NCI-H345 treated with DMSO at 0.1 percent for 48 hours (cell line): ENCODE measurements at regions not wholly inside any gene's neighbourhood (a gene's known extent, or its start where the extent isn't known, plus 50 kb on each side); places are given as distances from the start of the nearest gene placed in this dataset.

Experiments used
- DNase-seq: peaks from one replicate; lab custom pipeline; 2025; ENCODE audit not compliant: unreplicated experiment; lab: John Stamatoyannopoulos, UW

DNA sequence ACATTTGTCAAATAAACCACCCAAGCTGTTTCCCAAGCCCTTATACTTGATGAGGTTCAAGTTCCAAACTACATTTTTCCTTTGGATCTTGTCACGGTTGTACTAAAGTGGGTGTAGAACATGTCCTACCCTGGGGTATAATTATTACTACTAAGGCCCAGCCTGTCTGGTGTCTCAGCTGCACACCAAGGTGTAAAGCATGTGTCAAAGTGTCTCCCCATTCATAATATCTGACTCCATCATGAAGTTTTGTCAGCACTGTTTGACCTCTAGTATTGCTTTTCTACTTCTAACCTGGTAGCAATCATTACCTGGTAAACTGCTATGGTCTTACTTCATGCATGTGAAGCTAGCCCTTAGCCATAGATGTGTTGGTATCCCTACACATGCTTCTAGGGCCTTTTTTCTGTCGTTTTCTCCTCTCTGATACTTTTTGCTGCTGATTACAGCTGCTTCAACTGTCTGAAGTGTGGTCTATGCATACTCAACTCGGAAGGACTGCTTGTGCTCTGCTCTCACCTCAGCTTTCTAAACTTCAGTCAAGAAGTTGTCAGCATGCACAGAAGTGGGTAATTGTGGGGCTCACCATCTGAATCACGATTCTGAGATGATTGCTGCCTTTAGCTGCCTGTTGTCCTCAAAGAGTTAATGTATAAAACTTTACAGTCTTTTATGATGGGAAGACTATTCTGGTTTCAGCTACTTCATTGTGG is 445.7 kb upstream of the TRIB2 start:
- no peak for DNase-seq

DNA sequence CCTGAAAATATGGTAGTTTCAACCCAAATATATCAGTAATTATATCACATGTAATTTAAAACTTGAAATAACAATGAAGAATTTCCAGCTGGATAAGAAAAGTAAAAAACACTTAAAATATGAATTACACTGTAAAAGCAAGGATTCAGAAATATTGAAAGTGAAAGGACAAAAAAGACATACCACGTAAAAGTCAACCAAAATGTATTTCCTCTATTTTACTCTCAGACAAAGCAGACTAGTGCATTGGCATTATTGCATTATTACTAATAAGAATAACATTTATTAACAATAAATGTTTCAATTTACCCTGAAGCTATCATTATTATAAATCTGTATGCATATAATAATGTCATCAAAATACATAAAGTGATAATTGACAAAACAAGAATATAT is 445.1 kb upstream of the TRIB2 start:
- DNase-seq: no peak

GRCh38 chr2:12273111-12273510 is 443.6 kb upstream of the TRIB2 start:
- DNase-seq: no peak

GRCh38 chr2:12274591-12274990 is 442.1 kb upstream of the TRIB2 start:
- DNase-seq: no peak

DNA sequence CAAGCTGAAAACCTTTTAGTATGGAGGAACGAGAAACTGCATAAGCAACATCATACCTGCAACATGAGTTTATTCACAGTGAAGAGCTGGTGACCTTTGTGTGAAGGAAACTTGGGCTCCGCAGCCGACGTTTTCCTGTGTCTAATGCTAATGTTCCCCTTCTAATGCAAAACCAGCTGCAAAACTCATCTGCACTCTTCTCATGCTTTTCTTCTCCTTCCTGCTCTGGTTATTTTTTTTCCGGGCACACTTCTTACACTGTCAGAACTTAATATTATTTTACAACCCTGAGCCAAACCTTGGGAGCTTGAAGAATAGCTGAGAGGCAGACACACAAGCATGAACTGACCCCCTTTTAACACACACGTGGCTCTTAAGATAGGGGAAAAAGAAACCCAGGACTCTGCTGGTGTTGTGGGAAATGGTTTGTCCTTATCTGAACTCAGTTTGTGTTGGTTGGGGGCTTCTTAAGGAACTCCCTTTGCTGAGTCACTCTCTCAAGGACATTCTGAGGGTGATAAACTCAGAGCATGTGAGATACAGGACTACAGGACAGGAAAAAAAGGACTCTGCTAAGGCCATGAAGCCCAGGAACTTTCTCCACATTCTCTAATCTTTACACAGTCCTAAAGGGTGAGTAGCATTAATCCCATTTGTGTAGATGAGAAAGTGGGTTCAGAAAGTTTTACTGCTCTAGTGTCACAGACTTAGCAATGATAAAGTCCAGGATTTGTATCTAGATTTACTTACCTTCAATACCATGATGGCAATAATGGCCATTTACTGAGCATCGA is 439.3 kb upstream of the TRIB2 start:
- no peak for DNase-seq

DNA sequence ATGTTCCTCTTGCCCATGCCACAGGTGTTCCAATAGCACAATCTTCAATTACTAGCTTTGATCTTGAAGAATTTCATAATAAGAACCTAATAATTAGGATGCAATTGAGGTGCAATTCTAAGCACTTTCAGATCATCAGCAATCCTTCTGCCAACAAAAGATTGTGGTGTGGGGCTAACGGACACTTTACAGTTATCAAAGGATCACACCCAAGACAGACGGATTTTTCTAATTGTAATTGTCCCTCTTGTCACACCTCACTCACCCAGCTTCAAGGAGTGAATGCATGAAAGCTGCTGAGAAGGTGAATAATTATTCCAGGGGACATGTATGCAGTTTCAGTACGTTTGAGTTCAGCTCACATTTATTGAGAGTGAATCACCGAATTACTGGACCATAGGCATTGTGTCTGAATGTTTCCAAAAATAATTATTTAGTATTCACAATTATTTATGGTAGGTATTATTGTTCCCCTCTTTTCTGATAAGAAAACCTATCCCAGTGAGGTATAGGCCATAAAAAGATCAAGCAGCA is 438.5 kb upstream of the TRIB2 start:
- DNase-seq: no peak

GRCh38 chr2:12282780-12283695 is 433.7 kb upstream of the TRIB2 start:
- no peak for DNase-seq

DNA sequence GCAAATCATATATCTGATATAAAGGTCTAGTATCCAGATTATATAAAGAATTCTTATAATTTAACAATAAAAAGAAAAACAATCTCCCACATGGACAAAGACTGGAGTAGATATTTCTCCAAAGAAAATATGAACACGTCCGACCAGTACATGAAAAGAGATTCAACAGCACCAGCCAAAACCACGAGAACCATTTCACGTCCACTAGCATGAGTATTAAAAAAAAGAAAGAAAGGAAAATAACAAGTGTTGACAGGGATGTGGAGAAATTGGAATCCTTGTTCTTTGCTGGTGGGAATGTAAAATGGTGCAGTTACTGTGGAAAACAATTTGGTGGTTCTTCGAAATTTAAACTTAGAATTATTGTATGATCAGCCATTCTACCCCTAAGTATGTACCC is 432.7 kb upstream of the TRIB2 start:
- no peak for DNase-seq

- DNase-seq: no peak
Observed at GRCh38 chr2:12284487-12284886, 432.2 kb upstream of the TRIB2 start.

DNA sequence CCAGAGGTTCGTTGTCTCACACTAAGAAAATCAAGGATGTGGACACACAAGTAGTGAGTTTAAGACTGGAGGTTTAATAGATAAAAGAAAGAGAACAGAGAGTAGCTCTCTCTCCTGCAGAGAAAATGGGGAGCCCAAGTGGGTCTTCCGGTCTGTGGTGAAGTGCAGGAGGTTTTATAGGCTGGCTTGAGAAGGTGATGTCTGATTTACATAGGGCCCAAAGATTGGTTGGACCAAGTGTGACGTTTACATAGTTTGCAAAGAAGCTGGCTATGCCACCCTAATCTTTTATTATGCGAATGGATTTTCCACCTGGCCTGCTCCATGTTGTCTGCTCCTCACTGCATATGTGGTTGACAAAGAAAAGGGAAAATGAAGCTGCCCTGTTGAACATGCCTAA is 430.4 kb upstream of the TRIB2 start:
- DNase-seq: no peak

DNA sequence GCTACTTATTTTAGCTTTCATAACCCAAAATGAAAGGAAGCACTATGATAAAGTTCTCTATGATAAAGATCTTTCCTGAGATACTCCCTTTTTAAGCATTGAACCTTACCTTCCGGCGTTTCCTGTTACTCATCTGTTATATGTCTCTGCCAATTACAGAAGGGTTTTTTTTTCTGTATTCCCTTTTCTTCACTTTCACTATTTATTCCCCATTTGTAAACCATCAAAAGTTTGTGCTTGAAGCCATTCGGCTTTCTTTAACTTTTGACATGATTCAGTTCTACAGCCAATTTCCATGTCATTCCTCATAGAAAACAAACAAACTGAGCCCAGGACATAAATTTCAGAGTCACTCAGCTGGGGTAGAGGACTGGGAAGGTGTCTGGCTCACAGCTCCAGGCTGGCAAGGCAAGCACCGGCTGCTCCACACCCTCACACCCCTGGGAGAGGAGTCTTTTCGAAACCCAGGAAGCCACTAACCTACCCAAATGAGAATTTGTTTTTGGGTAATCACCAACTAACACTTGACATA is 429.4 kb upstream of the TRIB2 start:
- DNase-seq: no peak

DNA sequence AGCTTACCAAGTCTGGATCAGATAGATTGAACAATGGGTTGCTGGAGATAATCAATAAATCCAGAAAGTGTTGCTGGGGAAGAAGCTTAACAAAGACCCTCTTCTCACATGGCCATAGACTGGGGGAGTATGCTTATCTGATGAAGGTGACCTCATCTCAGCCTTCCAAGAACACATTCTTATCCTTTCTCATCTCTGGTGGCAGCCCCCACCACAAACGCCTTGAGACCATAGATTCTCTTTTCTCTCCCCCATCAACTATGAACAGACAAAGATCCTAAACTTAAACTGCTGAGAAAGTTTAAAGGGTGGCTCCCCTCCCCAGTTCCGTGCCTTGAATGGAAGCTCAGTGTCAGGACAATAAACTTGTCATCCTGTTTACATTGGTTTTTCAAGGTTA is 428.7 kb upstream of the TRIB2 start:
- no peak for DNase-seq

DNA sequence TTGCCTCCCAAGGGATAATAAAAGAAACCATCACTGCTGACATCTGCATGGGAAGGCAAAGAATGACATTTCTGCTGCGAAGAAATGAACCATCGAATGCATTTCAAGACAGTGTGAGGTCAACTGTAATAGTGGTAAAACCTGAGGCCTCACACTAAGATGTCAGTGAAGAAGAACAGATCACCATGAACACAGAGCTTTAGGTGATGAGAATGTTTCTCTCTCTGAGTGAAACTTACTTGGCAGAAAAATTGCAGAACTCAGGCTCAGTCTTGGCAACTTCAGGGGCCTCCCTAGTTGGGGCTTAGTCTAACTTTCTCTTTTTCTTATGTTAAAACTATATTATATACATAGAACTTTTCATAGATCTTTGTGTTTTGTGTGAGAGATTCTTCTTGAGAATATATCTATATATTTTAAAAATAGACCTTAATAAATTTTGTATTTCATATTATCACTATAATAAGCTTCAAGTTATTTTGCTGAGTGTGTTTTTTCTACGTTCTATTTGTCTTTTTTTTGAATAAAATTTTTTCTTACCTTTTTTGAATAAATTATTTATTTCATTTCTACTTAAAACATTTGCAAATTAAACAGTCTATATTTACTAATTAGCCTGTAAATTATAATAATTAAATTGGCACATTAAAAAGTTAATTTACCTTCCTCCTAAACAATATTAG is 427.5 kb upstream of the TRIB2 start:
- DNase-seq: no peak

DNA sequence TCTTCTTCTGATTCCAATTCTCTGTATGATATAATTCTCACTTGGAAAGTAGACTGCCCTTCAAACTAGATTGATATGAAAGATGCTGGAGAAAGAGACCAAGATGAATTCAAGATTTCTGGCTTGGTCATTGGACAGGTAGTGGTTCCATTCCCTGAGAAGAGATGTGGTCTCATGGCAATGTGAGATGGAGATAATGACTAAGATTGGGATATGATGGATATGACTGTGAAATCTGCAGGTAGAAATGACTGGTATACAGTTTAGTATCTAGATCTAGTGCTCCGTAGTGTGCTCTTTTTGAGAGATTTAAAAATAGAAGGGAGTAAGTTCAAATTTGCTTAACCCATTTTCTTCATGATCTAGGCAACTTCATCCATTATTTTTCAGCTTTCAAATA is 425.4 kb upstream of the TRIB2 start:
- DNase-seq: no peak

DNA sequence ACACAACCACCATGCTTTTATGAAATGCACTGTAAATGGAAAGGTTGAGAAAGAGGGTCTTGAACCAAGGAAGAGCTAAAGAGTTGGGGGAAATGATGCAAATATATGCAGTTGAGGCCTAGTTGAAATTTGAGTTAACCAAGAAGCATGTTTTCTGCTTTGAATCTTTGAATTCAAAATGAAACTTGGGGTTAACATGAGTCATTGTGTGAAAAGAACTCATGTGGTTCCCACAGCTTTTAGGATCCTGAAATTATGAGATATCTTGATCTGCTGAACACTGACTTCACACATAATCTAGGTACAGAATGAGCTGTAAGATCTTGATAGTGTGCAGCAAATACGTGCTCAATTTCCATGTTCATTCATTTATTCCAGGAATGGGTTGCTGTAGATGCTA is 422.9 kb upstream of the TRIB2 start:
- no peak for DNase-seq

- no peak for DNase-seq
Observed at GRCh38 chr2:12295856-12296519, 420.7 kb upstream of the TRIB2 start.

DNA sequence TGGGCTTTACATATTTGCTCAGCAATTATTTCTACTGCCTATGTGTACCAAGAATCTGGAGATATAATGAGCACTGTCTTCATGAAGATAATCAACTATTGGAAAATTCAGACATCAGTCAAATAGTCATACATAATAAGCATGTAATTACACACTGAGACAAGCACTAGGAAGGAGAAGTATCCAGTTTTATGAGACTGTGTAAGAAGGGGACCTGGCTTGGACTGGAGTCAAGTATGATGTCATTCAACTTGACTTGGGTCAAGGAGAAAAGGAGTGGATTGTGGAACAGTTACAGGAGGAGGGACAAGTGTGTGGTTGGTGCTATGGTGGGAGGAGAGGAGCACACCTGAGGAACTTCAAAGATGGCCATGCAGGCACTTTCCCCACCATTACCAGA is 419.8 kb upstream of the TRIB2 start:
- DNase-seq: no peak

DNA sequence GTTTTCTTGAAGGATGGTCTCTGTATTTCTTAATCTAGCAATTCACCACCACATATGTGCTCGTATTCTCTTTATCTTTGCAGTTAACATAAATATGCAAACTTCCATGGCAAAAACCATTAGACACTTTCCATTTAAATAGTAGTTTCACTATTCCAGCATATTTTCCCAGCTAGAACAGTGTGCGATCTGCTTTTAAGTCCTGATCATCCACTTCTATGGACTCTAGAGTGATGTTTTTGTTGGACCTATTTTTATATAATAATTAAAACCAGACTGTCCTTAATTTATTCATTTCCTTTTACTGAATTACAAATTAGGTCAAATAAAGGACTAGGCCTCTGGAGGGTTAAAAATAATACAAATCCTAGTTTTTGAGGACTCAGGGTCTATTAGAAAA is 418.4 kb upstream of the TRIB2 start:
- DNase-seq: no peak

GRCh38 chr2:12299431-12299830 is 417.3 kb upstream of the TRIB2 start:
- DNase-seq: no peak

DNA sequence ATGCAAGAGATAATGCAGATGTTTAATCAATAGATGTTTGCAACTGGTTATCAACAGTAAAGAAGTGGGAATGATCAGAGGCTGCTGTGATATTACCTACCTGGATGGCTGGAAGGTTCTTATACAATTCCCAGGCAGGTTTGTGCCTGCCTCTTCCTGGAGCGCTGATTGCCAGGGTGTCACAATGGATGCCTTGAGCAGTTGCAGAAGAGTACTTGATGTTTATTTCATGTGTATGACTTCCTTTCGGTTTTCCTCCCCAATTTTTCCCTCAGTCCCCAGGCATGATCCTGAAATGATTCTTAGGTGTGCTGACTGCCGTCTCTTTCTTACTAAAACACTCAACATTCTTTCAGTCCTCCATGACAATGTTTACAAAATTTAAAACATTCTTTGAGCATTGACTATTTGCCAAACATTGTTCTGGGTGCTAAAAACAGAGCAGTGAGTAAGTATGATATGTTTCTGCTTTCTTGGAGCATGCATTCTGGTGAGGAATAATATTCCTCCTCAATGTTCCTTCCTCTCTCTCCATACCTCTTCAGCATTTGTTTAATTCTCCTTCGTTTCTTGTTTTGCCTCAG is 416.6 kb upstream of the TRIB2 start:
- no peak for DNase-seq
